ENCODE measurements at regions not wholly inside any gene's neighbourhood (a gene's known extent, or its start where the extent isn't known, plus 50 kb on each side); places are given as distances from the start of the nearest gene placed in this dataset.

- no peak overlapping the region; the same call in 1 of the 2 replicates for H3K4me3 ChIP-seq (ENCODE audit: low read depth, low read length)
- TF ChIP-seq CTCF (IDR thresholded peaks at IDR 0.05; ENCODE audit: low read depth, low read length, missing control alignments), result no peak
- DNase-seq (ENCODE audit: low read depth), result no peak
Measured at GRCh38 chr20:36091561-36092397, 62.8 kb upstream of the EPB41L1 start.

- H3K4me3 ChIP-seq (ENCODE audit: low read depth, low read length), result peak overlapping the region; percentile 47
- DNase-seq (ENCODE audit: low read depth), result no peak
- TF ChIP-seq CTCF (IDR thresholded peaks at IDR 0.05; ENCODE audit: low read depth, low read length, missing control alignments), result no peak
Measured at GRCh38 chr20:36092398-36093024, 62.0 kb upstream of the EPB41L1 start.

- TF ChIP-seq CTCF (IDR thresholded peaks at IDR 0.05; ENCODE audit: low read depth, low read length, missing control alignments), result no peak
- no peak for DNase-seq (ENCODE audit: low read depth)
- peak overlapping the region; percentile 47 for H3K4me3 ChIP-seq (ENCODE audit: low read depth, low read length)
Measured at GRCh38 chr20:36093025-36093803, 61.3 kb upstream of the EPB41L1 start.

GRCh38 chr20:36093804-36094145 is 60.8 kb upstream of the EPB41L1 start:
- no peak overlapping the region for H3K4me3 ChIP-seq (ENCODE audit: low read depth, low read length)
- DNase-seq (ENCODE audit: low read depth), result no peak
- TF ChIP-seq CTCF (IDR thresholded peaks at IDR 0.05; ENCODE audit: low read depth, low read length, missing control alignments), result no peak

GRCh38 chr20:36094497-36094896 is 60.0 kb upstream of the EPB41L1 start:
- no peak for TF ChIP-seq CTCF (IDR thresholded peaks at IDR 0.05; ENCODE audit: low read depth, low read length, missing control alignments)
- DNase-seq (ENCODE audit: low read depth), result no peak
- no peak overlapping the region for H3K4me3 ChIP-seq (ENCODE audit: low read depth, low read length)

- no peak for TF ChIP-seq CTCF (IDR thresholded peaks at IDR 0.05; ENCODE audit: low read depth, low read length, missing control alignments)
- no peak for DNase-seq (ENCODE audit: low read depth)
- H3K4me3 ChIP-seq (ENCODE audit: low read depth, low read length), result no peak overlapping the region
Measured at GRCh38 chr20:36096435-36096834, 58.1 kb upstream of the EPB41L1 start.
